Coronary artery (tissue), 2 donors: ENCODE measurements at regions not wholly inside any gene's neighbourhood (a gene's known extent, or its start where the extent isn't known, plus 50 kb on each side); places are given as distances from the start of the nearest gene placed in this dataset.

ENCODE experiments used
- DNase-seq: peaks from one replicate; pipeline ENCODE4 v3.0.0-alpha.2; 2017; ENCODE audit warnings: low spot score
- H3K27ac ChIP-seq, 2 donors: fragments of 200-600 bp; sonication (generic); one replicate each; pipeline ENCODE4 v1.5.1; 2016 to 2019
- H3K4me3 ChIP-seq: fragments of 200-600 bp; sonication (generic); 2 replicates; pipeline ENCODE4 v1.5.1; 2016; ENCODE audit warnings: mild to moderate bottlenecking, moderate library complexity
- CTCF ChIP-seq: fragments of 200-600 bp; sonication (generic); IDR thresholded peaks from one replicate; pipeline ENCODE4 v1.5.1; 2019; ENCODE audit warnings: antibody characterized with exemption

GRCh38 chrX:42930071-42930470 lies 152.1 kb upstream of the PPP1R2C start:
- Histone ChIP-seq H3K27ac (no peak overlapping the region), H3K4me3 (no peak overlapping the region)
- no peak for TF ChIP-seq CTCF
- no peak for DNase-seq

GRCh38 chrX:42930951-42931350 lies 153.0 kb upstream of the PPP1R2C start:
- Histone ChIP-seq H3K4me3 (no peak overlapping the region), H3K27ac (no peak overlapping the region)
- no peak for DNase-seq
- TF ChIP-seq CTCF = no peak

DNA sequence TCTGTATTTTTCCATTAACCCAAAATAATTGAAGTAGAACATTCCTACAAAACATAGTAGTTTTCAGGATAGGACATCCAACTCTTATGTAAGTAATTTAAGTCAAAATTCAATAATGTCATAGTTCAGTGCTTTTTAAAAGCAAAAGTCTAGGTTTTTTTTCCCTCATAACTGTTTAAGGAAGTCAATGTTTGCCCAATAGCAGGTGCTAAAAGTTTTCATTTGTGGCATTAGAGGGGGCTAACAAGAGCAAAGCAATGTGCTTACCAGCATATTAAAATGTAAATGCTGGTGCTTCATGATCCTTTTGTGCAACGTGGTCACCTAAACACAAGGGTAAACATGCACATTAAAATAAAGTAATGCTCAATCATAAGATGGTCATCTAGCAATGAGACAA lies 155.2 kb upstream of the PPP1R2C start:
- no peak for TF ChIP-seq CTCF
- DNase-seq = no peak
- Histone ChIP-seq H3K4me3 (no peak overlapping the region), H3K27ac (no peak overlapping the region)

GRCh38 chrX:42934020-42934726 lies 156.2 kb upstream of the PPP1R2C start:
- Histone ChIP-seq H3K27ac (no peak overlapping the region), H3K4me3 (no peak overlapping the region)
- no peak for DNase-seq
- no peak for TF ChIP-seq CTCF

- TF ChIP-seq CTCF = no peak
- no peak overlapping the region for H3K27ac ChIP-seq
- no peak for DNase-seq
- H3K4me3 ChIP-seq = no peak overlapping the region
Measured at GRCh38 chrX:42941671-42942070, 163.7 kb upstream of the PPP1R2C start.

DNA sequence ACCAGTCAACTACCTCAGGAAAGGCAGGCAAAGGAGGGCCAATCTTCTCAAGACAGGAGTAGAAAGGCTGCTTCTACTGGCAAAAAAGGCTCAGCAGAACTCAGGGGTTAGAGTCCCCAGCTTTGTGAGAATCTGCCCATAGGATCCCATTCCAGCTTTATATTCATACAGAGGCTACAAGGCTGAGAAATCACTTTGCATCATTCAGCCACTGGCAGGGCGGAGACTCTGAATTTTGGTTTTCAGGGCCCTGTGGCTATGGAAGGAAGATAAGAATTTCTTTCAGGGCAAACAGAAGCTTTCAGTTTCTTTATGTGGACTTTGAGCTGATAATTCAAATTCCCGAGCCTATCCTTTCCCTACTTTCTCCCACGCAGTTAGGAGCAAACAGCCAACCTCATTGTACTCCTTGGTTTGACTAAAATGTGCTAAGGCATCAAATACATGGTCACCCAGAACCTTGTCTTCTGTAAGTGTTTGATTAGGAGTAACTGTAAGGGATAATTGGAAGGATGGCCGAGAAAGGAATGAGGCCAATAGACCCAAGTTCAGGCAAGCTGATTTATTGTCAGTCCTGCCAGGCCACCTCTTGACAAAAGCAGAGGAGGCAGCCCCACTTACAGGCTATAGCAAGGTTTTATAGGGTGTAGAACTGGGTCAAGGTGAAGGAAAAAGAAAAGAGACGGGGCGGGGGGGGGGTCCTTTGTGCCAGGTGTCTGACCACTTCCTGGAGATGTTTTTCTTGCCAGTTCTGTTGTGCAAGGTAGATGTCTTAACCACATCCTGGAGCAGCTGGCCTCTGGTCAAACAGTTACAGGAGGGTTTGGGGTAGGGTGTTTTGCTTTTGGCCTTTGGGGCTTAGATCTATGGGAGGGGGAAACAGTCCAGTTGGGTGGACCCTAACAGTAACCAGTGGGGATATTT lies 165.3 kb upstream of the PPP1R2C start:
- no peak for TF ChIP-seq CTCF
- DNase-seq = no peak
- H3K27ac ChIP-seq = no peak overlapping the region
- H3K4me3 ChIP-seq = no peak overlapping the region
